Activated CD8-positive, alpha-beta memory T cell treated with anti-CD3 and anti-CD28 coated beads, Interleukin-2, amount 50 U/mL, for 24 hours (primary cell): ENCODE measurements at regions not wholly inside any gene's neighbourhood (a gene's known extent, or its start where the extent isn't known, plus 50 kb on each side); places are given as distances from the start of the nearest gene placed in this dataset.

Source experiments
- DNase-seq: peaks from one replicate; pipeline ENCODE4 v3.0.0-alpha.2; 2020; ENCODE audit errors: extremely low read depth

- DNase-seq = no peak
Observed at GRCh38 chr5:152882621-152883020, 477.5 kb upstream of the NMUR2 start.

- DNase-seq = no peak
Observed at GRCh38 chr5:152883066-152883775, 478.1 kb upstream of the NMUR2 start.

GRCh38 chr5:152884006-152884405, 478.9 kb upstream of the NMUR2 start:
- no peak for DNase-seq

GRCh38 chr5:152900332-152900731, 495.3 kb upstream of the NMUR2 start:
- no peak for DNase-seq

GRCh38 chr5:152901754-152902153, 496.7 kb upstream of the NMUR2 start:
- DNase-seq = no peak

GRCh38 chr5:152905286-152905685, 500.2 kb upstream of the NMUR2 start:
- no peak for DNase-seq

- DNase-seq = no peak
Observed at GRCh38 chr5:152907488-152908245, 502.6 kb upstream of the NMUR2 start.

GRCh38 chr5:152912924-152913323, 507.8 kb upstream of the NMUR2 start:
- no peak for DNase-seq

- no peak for DNase-seq
Observed at GRCh38 chr5:152932621-152933020, 527.5 kb upstream of the NMUR2 start.

- DNase-seq = no peak
Observed at GRCh38 chr5:152933056-152933455, 528.0 kb upstream of the NMUR2 start.

GRCh38 chr5:152938630-152939029, 533.6 kb upstream of the NMUR2 start:
- no peak for DNase-seq

GRCh38 chr5:152942633-152943336, 537.7 kb upstream of the NMUR2 start:
- no peak for DNase-seq

- no peak for DNase-seq
Observed at GRCh38 chr5:152953788-152954483, 536.5 kb upstream of the GRIA1 start.

- DNase-seq = no peak
Observed at GRCh38 chr5:152956943-152957613, 533.4 kb upstream of the GRIA1 start.

GRCh38 chr5:152978141-152978835, 512.2 kb upstream of the GRIA1 start:
- no peak for DNase-seq

- no peak for DNase-seq
Observed at GRCh38 chr5:152987131-152987530, 503.3 kb upstream of the GRIA1 start.

GRCh38 chr5:152990217-152990616, 500.3 kb upstream of the GRIA1 start:
- no peak for DNase-seq

- DNase-seq = no peak
Observed at GRCh38 chr5:152990649-152991048, 499.8 kb upstream of the GRIA1 start.

- DNase-seq = no peak
Observed at GRCh38 chr5:152994033-152994680, 496.3 kb upstream of the GRIA1 start.

- no peak for DNase-seq
Observed at GRCh38 chr5:152995214-152995725, 495.2 kb upstream of the GRIA1 start.
